ENCODE measurements at regions not wholly inside any gene's neighbourhood (a gene's known extent, or its start where the extent isn't known, plus 50 kb on each side); places are given as distances from the start of the nearest gene placed in this dataset.

DNA sequence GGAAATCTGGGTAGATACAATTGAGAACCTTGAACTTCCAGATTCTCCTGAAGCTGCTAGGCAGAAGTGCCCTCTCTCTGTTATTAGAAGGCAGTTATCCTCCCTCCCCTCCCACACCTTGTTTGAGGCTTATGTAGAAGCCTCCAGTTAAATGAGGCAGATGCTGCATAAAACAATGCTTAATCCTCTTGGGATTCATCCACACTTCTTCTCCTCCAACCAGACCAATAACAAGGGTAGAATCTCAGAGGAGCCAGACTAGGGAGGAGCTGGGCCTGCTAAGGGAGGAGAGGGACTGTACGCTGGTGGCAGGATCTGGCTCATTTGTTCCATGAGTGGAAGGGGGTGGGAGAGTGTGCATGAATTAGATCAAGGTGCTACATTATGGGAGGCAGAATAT lies 88.3 kb upstream of the PRR23C start:
- TF ChIP-seq POLR2A (IDR thresholded peaks at IDR 0.05), result no peak
- TF ChIP-seq, protein P1, sequence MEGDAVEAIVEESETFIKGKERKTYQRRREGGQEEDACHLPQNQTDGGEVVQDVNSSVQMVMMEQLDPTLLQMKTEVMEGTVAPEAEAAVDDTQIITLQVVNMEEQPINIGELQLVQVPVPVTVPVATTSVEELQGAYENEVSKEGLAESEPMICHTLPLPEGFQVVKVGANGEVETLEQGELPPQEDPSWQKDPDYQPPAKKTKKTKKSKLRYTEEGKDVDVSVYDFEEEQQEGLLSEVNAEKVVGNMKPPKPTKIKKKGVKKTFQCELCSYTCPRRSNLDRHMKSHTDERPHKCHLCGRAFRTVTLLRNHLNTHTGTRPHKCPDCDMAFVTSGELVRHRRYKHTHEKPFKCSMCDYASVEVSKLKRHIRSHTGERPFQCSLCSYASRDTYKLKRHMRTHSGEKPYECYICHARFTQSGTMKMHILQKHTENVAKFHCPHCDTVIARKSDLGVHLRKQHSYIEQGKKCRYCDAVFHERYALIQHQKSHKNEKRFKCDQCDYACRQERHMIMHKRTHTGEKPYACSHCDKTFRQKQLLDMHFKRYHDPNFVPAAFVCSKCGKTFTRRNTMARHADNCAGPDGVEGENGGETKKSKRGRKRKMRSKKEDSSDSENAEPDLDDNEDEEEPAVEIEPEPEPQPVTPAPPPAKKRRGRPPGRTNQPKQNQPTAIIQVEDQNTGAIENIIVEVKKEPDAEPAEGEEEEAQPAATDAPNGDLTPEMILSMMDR (IDR thresholded peaks at IDR 0.05), result no peak
